Testis (tissue), 2 donors: ENCODE measurements at regions not wholly inside any gene's neighbourhood (a gene's known extent, or its start where the extent isn't known, plus 50 kb on each side); places are given as distances from the start of the nearest gene placed in this dataset.

Experiments
- DNase-seq: peaks from one replicate; pipeline ENCODE4 v3.0.0-alpha.2; 2019
- H3K27ac ChIP-seq, 2 donors: fragments of 200-600 bp; sonication (generic); one replicate each; pipeline ENCODE4 v1.5.1; 2019
- H3K27me3 ChIP-seq: fragments of 200-600 bp; sonication (generic); one replicate; pipeline ENCODE4 v1.5.1; 2019
- H3K36me3 ChIP-seq: fragments of 200-600 bp; sonication (generic); one replicate; pipeline ENCODE4 v1.5.1; 2017; ENCODE audit warnings: low read depth; ENCODE audit errors: missing control alignments
- H3K4me1 ChIP-seq: fragments of 200-600 bp; sonication (generic); one replicate; pipeline ENCODE4 v1.5.1; 2019
- H3K4me3 ChIP-seq, 2 donors: fragments of 200-600 bp; sonication (generic); one replicate each; pipeline ENCODE4 v1.5.1; 2017 to 2019
- H3K9me3 ChIP-seq: fragments of 200-600 bp; sonication (generic); one replicate; pipeline ENCODE4 v1.5.1; 2017
- CTCF ChIP-seq, 3 experiments: fragments of 450-650 bp in 2 of 3; fragments of 200-600 bp in 1 of 3; sonication (generic) in 1 of 3; IDR thresholded peaks; one replicate each; pipeline ENCODE4 v1.5.1; 2016 to 2019; ENCODE audit warnings: antibody characterized with exemption in 3 of 3, mild to moderate bottlenecking in 2 of 3, moderate library complexity in 1 of 3
- POLR2A ChIP-seq: fragments of 450-650 bp; IDR thresholded peaks from one replicate; pipeline ENCODE4 v1.6.1; 2017; ENCODE audit warnings: antibody characterized with exemption, mild to moderate bottlenecking, moderate library complexity
- WGBS, 2 donors: methylation state at CpG; one replicate each; pipeline ENCODE4 v1.1.5; 2018; 5-methylcytosine and 5-hydroxymethylcytosine counted together
- intact Hi-C: fragments of 100-400 bp; cut with DNase I; formaldehyde crosslinking; loops from one replicate; pipeline ENCODE4 v1.15.1; 2023; ENCODE audit warnings: low total_unique reads

GRCh38 chr2:187129306-187129705, 280.3 kb upstream of the ZSWIM2 start:
- Histone ChIP-seq H3K27me3 (no peaks in the 10 kb centered on the region), H3K36me3 (no peaks in the 10 kb centered on the region), H3K9me3 (no peaks in the 10 kb centered on the region), H3K4me3 (no peak overlapping the region), H3K4me1 (no peaks in the 10 kb centered on the region), H3K27ac (no peak overlapping the region)
- no peak for TF ChIP-seq CTCF (IDR thresholded peaks at IDR 0.05)
- no peak for TF ChIP-seq POLR2A
- intact Hi-C loops, result no loop called here
- no peak for DNase-seq

- no peaks in the 10 kb centered on the region for H3K27me3 ChIP-seq
- intact Hi-C loops, result no loop called here
- TF ChIP-seq POLR2A (no peak), CTCF (IDR thresholded peaks at IDR 0.05) (no peak)
- H3K9me3 ChIP-seq, result no peaks in the 10 kb centered on the region
- no peak overlapping the region for H3K4me3 ChIP-seq
- no peak overlapping the region for H3K27ac ChIP-seq
- no peaks in the 10 kb centered on the region for H3K36me3 ChIP-seq
- no peaks in the 10 kb centered on the region for H3K4me1 ChIP-seq
- no peak for DNase-seq
- 82 to 83% methylated on average over 5 of the region's 5 CpGs for WGBS, 2 donors
Observed at GRCh38 chr2:187126247-187127005, 277.5 kb upstream of the ZSWIM2 start.

DNA sequence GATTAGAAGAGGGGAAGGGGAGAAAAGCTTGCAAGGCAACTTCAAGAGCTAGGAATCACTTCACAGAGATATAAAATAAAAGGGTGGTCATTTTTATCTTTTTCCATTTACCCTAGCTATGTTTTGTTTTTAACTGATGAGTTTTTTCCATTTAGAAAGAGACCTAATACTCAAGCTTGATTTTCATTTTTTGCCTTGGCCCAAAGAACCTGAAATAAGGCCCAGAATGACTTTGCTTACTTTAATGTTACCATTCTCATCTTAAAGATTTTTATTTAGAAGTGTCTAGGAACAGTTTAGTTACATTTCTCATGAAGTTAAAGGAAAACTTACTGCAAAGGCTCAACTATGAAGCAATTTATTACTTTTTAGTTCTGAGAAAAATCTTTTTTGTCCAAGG, 276.3 kb upstream of the ZSWIM2 start:
- TF ChIP-seq CTCF (IDR thresholded peaks at IDR 0.05) (no peak), POLR2A (no peak)
- no peak for DNase-seq

DNA sequence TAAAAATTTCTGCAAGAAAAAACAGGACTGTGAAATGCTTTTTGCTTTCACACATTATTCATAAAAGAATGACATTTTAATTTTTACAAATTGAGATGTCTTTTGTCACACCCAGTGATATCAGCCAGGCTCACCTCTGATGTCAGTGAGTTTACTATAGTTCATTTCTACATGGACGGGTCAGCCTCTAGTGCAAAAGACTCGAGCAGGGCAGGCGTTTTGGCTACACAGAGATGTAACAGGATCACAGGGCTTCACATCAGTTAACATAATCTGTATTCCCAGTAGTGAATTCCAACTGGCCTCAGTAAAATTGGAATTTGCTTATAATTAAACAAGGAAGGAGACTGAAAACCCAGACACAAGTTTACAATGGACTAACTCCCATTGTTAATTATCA, 275.6 kb upstream of the ZSWIM2 start:
- TF ChIP-seq CTCF (IDR thresholded peaks at IDR 0.05), result no peak
- no peak for TF ChIP-seq POLR2A
- intact Hi-C loops, result no loop called here

More for the DNA sequence above, 276.3 kb upstream of the ZSWIM2 start:
- intact Hi-C loops, result no loop called here
- Histone ChIP-seq H3K4me3 (no peak overlapping the region), H3K27ac (no peak overlapping the region), H3K9me3 (no peaks in the 10 kb centered on the region), H3K27me3 (no peaks in the 10 kb centered on the region), H3K36me3 (no peaks in the 10 kb centered on the region), H3K4me1 (no peaks in the 10 kb centered on the region)

More for the DNA sequence above, 275.6 kb upstream of the ZSWIM2 start:
- Histone ChIP-seq H3K27me3 (no peaks in the 10 kb centered on the region), H3K9me3 (no peaks in the 10 kb centered on the region), H3K4me1 (no peaks in the 10 kb centered on the region), H3K27ac (no peak overlapping the region), H3K4me3 (no peak overlapping the region), H3K36me3 (no peaks in the 10 kb centered on the region)
- DNase-seq, result no peak
- WGBS, 2 donors, result 66 to 76% methylated on average over 3 of the region's 3 CpGs
